ENCODE measurements at regions not wholly inside any gene's neighbourhood (a gene's known extent, or its start where the extent isn't known, plus 50 kb on each side); places are given as distances from the start of the nearest gene placed in this dataset.

DNA sequence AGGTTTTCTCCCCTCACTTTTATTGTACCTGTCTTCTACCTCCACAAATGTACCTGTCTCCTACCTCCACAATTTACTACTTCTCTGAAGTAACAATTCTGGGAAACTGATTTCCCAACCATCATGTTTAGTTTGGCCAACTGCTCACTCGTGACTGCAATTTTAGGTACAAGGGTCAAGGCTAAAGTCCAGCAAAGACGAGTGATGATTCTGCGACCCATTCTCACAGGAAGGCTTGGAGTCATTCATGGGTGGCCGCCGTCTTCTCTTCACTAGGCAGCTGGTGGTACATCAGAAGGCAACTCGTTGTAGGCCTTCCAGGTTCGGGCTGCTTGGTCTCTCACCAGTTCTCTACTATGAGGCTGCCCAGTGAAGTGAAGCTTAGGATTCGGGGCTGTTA lies 483.8 kb upstream of the JARID2 start:
- Histone ChIP-seq H3K9me3 (no peaks in the 10 kb centered on the region), H3K36me3 (no peaks in the 10 kb centered on the region), H3K4me3 (no peak overlapping the region), H3K27ac (no peak overlapping the region), H3K27me3 (no peaks in the 10 kb centered on the region), H3K4me1 (ENCODE audit: insufficient read depth) (no peaks in the 10 kb centered on the region)
- WGBS, 3 donors, result 85 to 92% (median 89%) methylated on average over 8 of the region's 8 CpGs
- no peak for DNase-seq
- TF ChIP-seq EP300 (IDR thresholded peaks at IDR 0.05) (no peak), POLR2A (IDR thresholded peaks at IDR 0.05) (no peak)
- TF ChIP-seq, protein P1, sequence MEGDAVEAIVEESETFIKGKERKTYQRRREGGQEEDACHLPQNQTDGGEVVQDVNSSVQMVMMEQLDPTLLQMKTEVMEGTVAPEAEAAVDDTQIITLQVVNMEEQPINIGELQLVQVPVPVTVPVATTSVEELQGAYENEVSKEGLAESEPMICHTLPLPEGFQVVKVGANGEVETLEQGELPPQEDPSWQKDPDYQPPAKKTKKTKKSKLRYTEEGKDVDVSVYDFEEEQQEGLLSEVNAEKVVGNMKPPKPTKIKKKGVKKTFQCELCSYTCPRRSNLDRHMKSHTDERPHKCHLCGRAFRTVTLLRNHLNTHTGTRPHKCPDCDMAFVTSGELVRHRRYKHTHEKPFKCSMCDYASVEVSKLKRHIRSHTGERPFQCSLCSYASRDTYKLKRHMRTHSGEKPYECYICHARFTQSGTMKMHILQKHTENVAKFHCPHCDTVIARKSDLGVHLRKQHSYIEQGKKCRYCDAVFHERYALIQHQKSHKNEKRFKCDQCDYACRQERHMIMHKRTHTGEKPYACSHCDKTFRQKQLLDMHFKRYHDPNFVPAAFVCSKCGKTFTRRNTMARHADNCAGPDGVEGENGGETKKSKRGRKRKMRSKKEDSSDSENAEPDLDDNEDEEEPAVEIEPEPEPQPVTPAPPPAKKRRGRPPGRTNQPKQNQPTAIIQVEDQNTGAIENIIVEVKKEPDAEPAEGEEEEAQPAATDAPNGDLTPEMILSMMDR (IDR thresholded peaks at IDR 0.05), result no peak
- intact Hi-C loops (cut with DNase I), result no loop called here

DNA sequence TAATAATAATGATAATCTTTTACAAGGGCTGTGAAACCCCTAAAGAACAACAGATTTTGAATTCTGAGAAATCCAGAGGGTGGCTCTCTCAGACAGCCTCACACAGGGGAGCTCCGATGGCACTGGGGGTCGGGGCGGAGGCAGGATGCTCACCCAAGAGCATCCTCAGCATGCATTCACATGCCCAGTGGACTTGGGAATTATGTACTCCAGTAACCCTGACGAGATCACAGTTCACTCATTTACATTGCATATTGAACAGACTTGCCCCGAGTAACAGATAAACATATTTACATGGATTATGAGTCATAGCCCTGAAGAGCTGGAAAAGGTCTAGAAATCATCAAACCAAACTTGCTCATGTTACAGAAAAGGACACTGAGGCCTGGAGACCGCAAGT lies 482.7 kb upstream of the JARID2 start:
- no peaks in the 10 kb centered on the region for H3K36me3 ChIP-seq
- H3K27ac ChIP-seq, result no peak overlapping the region
- H3K9me3 ChIP-seq, result no peaks in the 10 kb centered on the region
- DNase-seq, result no peak
- intact Hi-C loops (cut with DNase I), result no loop called here
- no peaks in the 10 kb centered on the region for H3K4me1 ChIP-seq (ENCODE audit: insufficient read depth)
- H3K4me3 ChIP-seq, result no peak overlapping the region
- no peak for TF ChIP-seq EP300 (IDR thresholded peaks at IDR 0.05)
- TF ChIP-seq, protein P1 (IDR thresholded peaks at IDR 0.05), result no peak
- no peak for TF ChIP-seq POLR2A (IDR thresholded peaks at IDR 0.05)
- WGBS, 3 donors, result 69 to 78% (median 70%) methylated on average over 6 of the region's 6 CpGs
- no peaks in the 10 kb centered on the region for H3K27me3 ChIP-seq

DNA sequence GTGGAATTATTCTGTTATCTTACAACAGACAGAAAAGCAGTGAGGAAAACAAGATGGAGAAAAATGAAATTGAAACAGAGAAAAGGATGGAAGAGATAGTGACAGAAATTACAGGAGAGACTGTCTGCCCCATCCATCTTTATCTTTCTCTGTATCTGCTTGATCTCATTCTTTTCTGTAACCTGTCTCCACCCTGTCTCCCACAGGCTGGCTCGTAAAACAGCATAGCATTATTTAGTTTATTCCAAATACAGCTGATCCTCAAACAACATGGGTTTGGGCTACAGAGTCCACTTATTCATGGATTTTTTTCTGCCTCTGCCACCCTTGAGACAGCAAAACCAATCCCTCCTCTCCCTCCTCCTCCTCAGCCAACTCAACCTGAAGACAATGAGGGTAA lies 482.3 kb upstream of the JARID2 start:
- TF ChIP-seq POLR2A (IDR thresholded peaks at IDR 0.05), result no peak
- no peak for TF ChIP-seq EP300 (IDR thresholded peaks at IDR 0.05)
- TF ChIP-seq, protein P1 (IDR thresholded peaks at IDR 0.05), result no peak
- Histone ChIP-seq H3K36me3 (no peaks in the 10 kb centered on the region), H3K27me3 (no peaks in the 10 kb centered on the region), H3K4me3 (no peak overlapping the region), H3K4me1 (ENCODE audit: insufficient read depth) (no peaks in the 10 kb centered on the region), H3K9me3 (no peaks in the 10 kb centered on the region), H3K27ac (no peak overlapping the region)
- no peak for DNase-seq
- intact Hi-C loops (cut with DNase I), result no loop called here
- 92 to 94% (median 94%) methylated on average over 1 of the region's 1 CpG for WGBS, 3 donors

DNA sequence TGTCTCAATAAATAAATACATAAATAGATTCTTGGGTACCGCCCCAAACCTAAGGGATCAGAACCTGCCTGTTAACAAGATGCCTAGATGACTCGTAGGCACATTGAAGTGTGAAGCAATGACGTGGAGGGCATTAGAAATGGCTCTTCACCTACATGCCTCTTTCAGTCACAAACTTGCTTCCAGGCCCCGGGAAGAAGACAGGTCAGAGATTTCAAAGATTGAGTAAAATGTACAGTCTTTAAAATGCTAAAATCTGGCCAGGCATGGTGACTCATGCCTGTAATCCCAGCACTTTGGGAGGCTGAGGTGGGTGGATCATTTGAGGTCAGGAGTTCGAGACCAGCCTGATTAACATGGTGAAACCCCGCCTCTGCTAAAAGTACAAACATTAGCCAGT lies 480.8 kb upstream of the JARID2 start:
- Histone ChIP-seq H3K9me3 (no peaks in the 10 kb centered on the region), H3K36me3 (no peaks in the 10 kb centered on the region), H3K4me1 (ENCODE audit: insufficient read depth) (no peaks in the 10 kb centered on the region), H3K4me3 (no peak overlapping the region), H3K27me3 (no peaks in the 10 kb centered on the region), H3K27ac (no peak overlapping the region)
- WGBS, 3 donors, result 94 to 95% (median 95%) methylated on average over 6 of the region's 6 CpGs
- intact Hi-C loops (cut with DNase I), result no loop called here
- TF ChIP-seq EP300 (IDR thresholded peaks at IDR 0.05), result no peak
- TF ChIP-seq POLR2A (IDR thresholded peaks at IDR 0.05), result no peak
- TF ChIP-seq, protein P1 (IDR thresholded peaks at IDR 0.05), result no peak
- DNase-seq, result no peak
